Fibroblast of skin of back (primary cell): ENCODE measurements at regions not wholly inside any gene's neighbourhood (a gene's known extent, or its start where the extent isn't known, plus 50 kb on each side); places are given as distances from the start of the nearest gene placed in this dataset.

Experiments
- DNase-seq: peaks from one replicate; pipeline ENCODE4 v3.0.0-alpha.2; 2013

DNA sequence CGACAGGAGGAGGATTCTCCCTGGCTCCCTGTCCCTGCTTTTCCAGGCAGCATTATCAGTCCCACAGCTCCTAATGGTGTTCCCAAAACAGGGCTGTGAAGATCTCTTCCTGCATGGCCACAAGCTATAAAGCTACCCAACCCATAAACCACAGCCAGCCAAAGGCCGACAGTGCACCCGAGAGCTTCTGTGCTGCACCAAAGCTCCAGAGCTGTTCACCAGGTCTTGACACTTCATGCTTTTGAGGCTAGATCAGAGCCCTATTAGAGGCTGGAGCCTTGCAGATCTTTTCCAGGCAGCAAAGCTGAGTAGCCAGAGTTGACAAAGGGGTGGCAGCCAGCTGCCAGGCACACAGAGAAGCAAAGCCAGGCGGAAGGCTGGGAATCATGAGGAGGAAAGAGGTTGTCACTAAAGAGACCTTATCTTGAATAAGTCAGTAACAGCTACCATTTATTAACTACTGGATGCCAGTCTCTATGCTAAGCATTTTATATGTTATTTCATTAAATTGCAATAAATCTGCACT lies 180.4 kb downstream of the KATNAL1 start:
- DNase-seq = no peak

GRCh38 chr13:30125422-30126073 lies 181.8 kb downstream of the KATNAL1 start:
- DNase-seq = peak; percentile 33

GRCh38 chr13:30124131-30124768 lies 183.1 kb downstream of the KATNAL1 start:
- DNase-seq = no peak

- DNase-seq = no peak
These were observed 183.8 kb downstream of the KATNAL1 start for GRCh38 chr13:30123575-30123974.

DNA sequence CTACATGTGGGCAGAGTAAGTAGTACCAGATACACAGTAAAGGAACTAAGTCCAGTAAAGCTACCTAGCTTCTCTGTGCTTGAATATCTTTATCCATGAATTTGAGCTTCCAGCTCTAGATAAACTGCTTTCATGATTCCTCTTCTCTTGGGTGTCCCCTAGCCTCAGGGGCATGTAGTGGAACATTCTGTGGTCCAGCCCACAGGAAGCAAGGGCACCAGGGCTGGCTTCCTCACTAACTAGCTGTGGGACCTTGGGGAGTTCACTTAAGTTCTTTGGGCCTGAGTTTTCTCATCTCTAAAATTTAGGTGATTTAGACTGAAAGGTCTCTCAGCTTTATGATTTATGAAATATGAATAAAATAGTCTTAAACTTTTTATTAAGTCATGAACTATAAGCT lies 185.7 kb downstream of the KATNAL1 start:
- DNase-seq = no peak

DNA sequence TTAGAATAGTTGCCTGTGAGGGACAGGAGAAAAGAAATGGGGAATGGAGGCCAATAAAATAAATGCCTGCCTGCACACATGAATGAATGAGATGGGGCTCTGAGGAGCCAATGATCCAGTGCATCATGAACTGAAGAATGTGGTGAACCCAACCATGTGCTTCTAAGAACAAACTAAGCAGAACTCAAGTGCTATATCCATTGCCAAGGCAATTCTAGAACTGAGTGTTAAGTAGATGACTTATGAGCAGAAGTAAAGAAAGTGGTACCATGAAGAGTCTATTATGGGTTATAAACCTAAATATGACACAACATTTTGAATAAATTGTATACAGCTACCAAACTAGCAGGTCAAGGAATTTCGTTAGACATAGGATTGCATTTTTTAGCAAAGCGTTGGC lies 186.1 kb downstream of the KATNAL1 start:
- no peak for DNase-seq

- no peak for DNase-seq
These were observed 187.1 kb downstream of the KATNAL1 start for GRCh38 chr13:30120133-30120822.

DNA sequence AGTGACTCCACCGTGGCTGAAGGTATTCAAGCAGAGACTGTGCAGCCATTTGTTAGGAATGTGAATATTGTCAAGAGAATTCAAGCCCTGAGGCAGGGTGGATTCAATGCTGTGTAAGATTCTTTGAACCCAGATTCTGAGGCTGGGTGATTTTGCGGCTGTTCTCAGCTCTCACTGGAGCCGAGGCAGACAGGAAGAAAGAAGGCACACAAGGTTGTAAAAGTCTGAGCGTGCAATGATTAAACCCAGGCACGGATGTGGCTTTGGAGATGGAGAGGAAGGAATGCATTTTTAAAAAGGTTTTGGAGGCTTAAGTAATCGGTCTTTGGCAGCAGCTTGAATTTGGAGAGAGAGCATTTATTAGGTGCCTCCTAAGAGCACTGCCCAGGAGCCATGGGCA lies 187.9 kb downstream of the KATNAL1 start:
- peak; percentile 84 for DNase-seq

DNA sequence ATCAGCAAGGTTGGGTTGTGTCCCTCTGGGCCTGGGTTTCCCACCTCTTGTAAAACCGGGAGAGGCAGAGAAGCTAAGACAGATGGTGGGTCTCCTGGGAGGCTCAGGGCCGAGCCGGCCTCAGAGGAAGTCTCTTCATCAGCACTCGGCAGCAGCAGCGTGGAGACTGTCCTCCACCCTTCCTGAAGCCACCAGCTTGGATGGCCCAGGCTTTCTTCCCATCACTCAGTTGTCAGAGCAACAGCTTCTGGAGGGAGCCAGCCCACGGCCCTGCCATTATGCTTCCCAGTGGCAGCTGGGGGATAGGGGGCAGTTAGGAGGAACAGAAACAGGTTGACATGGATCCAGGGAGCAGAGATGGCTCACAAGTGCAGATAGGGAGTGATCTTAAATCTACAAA lies 191.0 kb downstream of the KATNAL1 start:
- no peak for DNase-seq

- DNase-seq = no peak
These were observed 192.1 kb downstream of the KATNAL1 start for GRCh38 chr13:30115257-30115600.

DNA sequence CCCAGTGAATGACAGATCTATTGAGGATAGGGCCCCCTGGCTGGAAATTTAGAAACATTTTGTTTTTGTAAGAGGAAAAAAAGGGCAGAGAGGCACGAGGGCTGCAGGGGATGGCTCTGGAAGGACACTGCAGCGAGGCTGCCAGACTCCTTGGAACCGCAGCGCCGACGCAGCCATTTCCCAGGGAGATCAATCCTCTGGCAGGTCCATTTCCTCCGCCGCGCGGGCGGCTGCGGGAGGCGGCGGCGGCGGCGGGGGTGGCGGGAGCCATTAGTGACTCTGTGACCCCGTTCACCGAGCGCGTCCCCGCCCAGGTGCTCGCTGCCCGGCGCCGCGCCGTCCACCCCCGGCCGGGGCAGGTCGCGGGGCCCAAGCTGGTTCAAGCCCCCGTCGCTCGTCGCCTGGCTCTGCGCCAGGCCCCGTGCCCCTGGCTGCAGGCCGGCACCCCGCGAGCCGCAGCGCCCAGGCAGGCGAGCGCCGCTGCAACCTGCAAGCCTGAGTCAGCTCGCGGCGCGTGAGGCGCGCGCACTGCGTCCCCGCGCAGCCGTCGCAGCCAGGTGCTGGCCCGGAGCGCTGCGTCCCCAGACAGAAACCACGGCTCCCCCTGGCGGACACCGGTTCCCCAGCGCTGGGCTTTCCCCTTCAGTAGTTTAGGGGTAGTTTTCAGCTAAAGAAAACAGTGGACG lies 192.6 kb downstream of the KATNAL1 start:
- peak; percentile 72 for DNase-seq

GRCh38 chr13:30113983-30114570 lies 193.3 kb downstream of the KATNAL1 start:
- DNase-seq = no peak

- DNase-seq = no peak
These were observed 193.8 kb downstream of the KATNAL1 start for GRCh38 chr13:30113551-30113950.

- peak; percentile 79 for DNase-seq
These were observed 194.5 kb downstream of the KATNAL1 start for GRCh38 chr13:30112602-30113435.

- DNase-seq = no peak
These were observed 195.5 kb downstream of the KATNAL1 start for GRCh38 chr13:30111810-30112209.

- peak; percentile 26 for DNase-seq
These were observed 196.9 kb downstream of the KATNAL1 start for GRCh38 chr13:30110301-30111070.

DNA sequence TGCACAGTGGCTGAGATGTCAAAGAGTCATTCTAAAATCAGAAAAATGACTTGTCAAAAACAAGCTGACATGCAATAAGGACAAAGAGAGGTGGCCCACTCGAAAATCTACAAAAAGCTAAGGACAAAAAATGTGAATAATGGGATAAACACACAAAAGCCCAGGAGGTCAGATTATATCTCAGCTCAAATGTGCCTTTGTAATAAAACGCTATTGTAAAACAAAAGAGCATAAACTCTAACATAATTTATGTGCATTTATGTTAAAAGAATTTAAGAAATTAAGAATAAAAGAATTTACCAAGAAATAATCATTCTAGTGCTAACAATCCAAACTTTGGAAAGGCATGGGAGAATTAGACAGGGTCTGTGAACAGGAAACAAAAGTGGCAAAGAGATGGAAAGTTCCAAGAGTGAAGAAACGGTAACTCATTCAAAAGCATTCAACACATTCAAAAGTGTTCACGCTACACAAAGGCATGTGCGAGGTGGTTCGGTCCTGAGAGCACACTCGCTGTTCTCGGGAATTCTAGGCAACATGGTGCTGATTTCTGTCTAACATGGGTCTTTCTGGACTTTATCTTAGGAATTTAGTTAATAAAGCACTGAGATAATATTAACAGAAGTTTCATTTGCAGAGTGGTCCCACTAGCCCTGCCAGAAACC lies 197.7 kb downstream of the KATNAL1 start:
- DNase-seq = no peak

DNA sequence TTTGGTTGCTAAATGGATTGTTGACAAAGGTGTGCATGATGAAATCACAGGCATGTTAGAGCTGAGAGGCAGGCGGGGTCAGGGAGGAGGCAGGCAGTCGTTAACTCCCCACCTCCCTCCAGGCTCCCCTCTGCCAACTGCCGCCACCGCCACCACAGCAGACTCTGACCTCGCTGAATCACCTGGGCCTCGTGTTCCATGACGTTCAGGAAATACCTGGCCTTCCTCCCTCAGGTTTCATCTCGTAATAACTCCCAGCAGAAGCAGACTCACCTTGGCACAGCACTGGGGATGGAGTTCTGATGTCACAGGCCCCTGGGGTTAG lies 198.5 kb downstream of the KATNAL1 start:
- no peak for DNase-seq

GRCh38 chr13:30108216-30108912 lies 199.0 kb downstream of the KATNAL1 start:
- DNase-seq = no peak

GRCh38 chr13:30107521-30108136 lies 199.7 kb downstream of the KATNAL1 start:
- peak; percentile 89 for DNase-seq
